GM19455 (cell line): ENCODE measurements at regions not wholly inside any gene's neighbourhood (a gene's known extent, or its start where the extent isn't known, plus 50 kb on each side); places are given as distances from the start of the nearest gene placed in this dataset.
"Not testable (repeated sequence)": the region's sequence is repeated elsewhere in the genome, so short reads cannot be mapped to it uniquely, and the experiment has no call there.

ENCODE experiments used
- ATAC-seq: cut with Tn5 transposase; IDR thresholded peaks from one replicate; pipeline ENCODE4 v1.9.1; 2021; ENCODE audit not compliant: unreplicated experiment

GRCh38 chr4:160009656-160010493, 907.0 kb downstream of the RAPGEF2 start:
- no peak for ATAC-seq

GRCh38 chr4:160019936-160020335, 917.1 kb downstream of the RAPGEF2 start:
- no peak for ATAC-seq

GRCh38 chr4:160020804-160021203, 917.9 kb downstream of the RAPGEF2 start:
- no peak for ATAC-seq

GRCh38 chr4:160021870-160022269, 919.0 kb downstream of the RAPGEF2 start:
- ATAC-seq: no peak

- no peak for ATAC-seq
These were observed 923.8 kb downstream of the RAPGEF2 start for GRCh38 chr4:160026721-160027120.

GRCh38 chr4:160034501-160034900, 931.6 kb downstream of the RAPGEF2 start:
- ATAC-seq: no peak

GRCh38 chr4:160038615-160039014, 935.7 kb downstream of the RAPGEF2 start:
- ATAC-seq: no peak

- ATAC-seq: no peak
These were observed 941.8 kb downstream of the RAPGEF2 start for GRCh38 chr4:160044693-160045092.

- ATAC-seq: no peak
These were observed 979.7 kb downstream of the RAPGEF2 start for GRCh38 chr4:160082432-160083207.

- ATAC-seq: no peak
These were observed 988.8 kb downstream of the RAPGEF2 start for GRCh38 chr4:160091631-160092030.

GRCh38 chr4:160100316-160100715, 997.4 kb downstream of the RAPGEF2 start:
- no peak for ATAC-seq

- no peak for ATAC-seq
These were observed 1008.0 kb downstream of the RAPGEF2 start for GRCh38 chr4:160110891-160111290.

- no peak for ATAC-seq
These were observed 1014.8 kb downstream of the RAPGEF2 start for GRCh38 chr4:160117686-160118085.

- not testable (repeated sequence) for ATAC-seq
These were observed 1022.9 kb downstream of the RAPGEF2 start for GRCh38 chr4:160125576-160126287.

GRCh38 chr4:160127211-160127610, 1024.3 kb downstream of the RAPGEF2 start:
- no peak for ATAC-seq

GRCh38 chr4:160129439-160129838, 1026.6 kb downstream of the RAPGEF2 start:
- ATAC-seq: no peak

GRCh38 chr4:160136021-160136420, 1033.1 kb downstream of the RAPGEF2 start:
- no peak for ATAC-seq

- ATAC-seq: no peak
These were observed 1038.3 kb downstream of the RAPGEF2 start for GRCh38 chr4:160141206-160141605.

- ATAC-seq: peak; percentile 94
These were observed 1039.7 kb downstream of the RAPGEF2 start for GRCh38 chr4:160142579-160142978.

- ATAC-seq: no peak
These were observed 1040.7 kb downstream of the RAPGEF2 start for GRCh38 chr4:160143574-160143973.

GRCh38 chr4:160159457-160159856, 1056.6 kb downstream of the RAPGEF2 start:
- no peak for ATAC-seq
